Upper lobe of left lung (tissue), 6 donors: ENCODE measurements at regions not wholly inside any gene's neighbourhood (a gene's known extent, or its start where the extent isn't known, plus 50 kb on each side); places are given as distances from the start of the nearest gene placed in this dataset.

Experiments
- ATAC-seq, 2 donors: fragments of 200-7000 bp; cut with Tn5 transposase; one replicate each; pipeline ENCODE4 v1.9.1; 2022; ENCODE audit warnings: mild to moderate bottlenecking in 2 of 2, moderate library complexity in 2 of 2; ENCODE audit not compliant: low FRiP score in 2 of 2
- DNase-seq, 2 donors: peaks; one replicate each; pipeline ENCODE4 v3.0.0-alpha.2; 2019 to 2020
- H3K27ac ChIP-seq, 4 donors: fragments of 200-600 bp; sonication (generic); one replicate each; pipeline ENCODE4 v1.5.1; 2016 to 2019
- H3K27me3 ChIP-seq, 4 donors: fragments of 200-600 bp; sonication (generic); one replicate each; pipeline ENCODE4 v1.5.1; 2017 to 2019
- H3K36me3 ChIP-seq, 4 donors: fragments of 200-600 bp; sonication (generic); one replicate each; pipeline ENCODE4 v1.5.1; 2016 to 2019
- H3K4me1 ChIP-seq, 4 donors: fragments of 200-600 bp; sonication (generic); one replicate each; pipeline ENCODE4 v1.5.1; 2018 to 2019
- H3K4me3 ChIP-seq, 4 donors: fragments of 200-600 bp; sonication (generic); one replicate each; pipeline ENCODE4 v1.5.1; 2017 to 2019; ENCODE audit warnings: mild to moderate bottlenecking in 2 of 4, moderate library complexity in 1 of 4
- H3K9me3 ChIP-seq, 4 donors: fragments of 200-600 bp; sonication (generic); one replicate each; pipeline ENCODE4 v1.5.1; 2018 to 2019
- CTCF ChIP-seq, 6 experiments: fragments of 450-650 bp in 4 of 6; fragments of 200-600 bp in 2 of 6; sonication (generic) in 2 of 6; IDR thresholded peaks; one replicate each; pipeline ENCODE4 v1.5.1; 2016 to 2019; ENCODE audit warnings: antibody characterized with exemption in 6 of 6
- EP300 ChIP-seq, 4 donors: sonication (generic); formaldehyde crosslinking; IDR thresholded peaks; one replicate each; pipeline ENCODE4 v1.5.1; 2017; ENCODE audit warnings: antibody characterized with exemption in 4 of 4, control low read depth in 2 of 4
- POLR2A ChIP-seq, 4 donors: fragments of 450-650 bp; IDR thresholded peaks; one replicate each; pipeline ENCODE4 v1.5.1; 2016 to 2017; ENCODE audit warnings: antibody characterized with exemption in 4 of 4, mild to moderate bottlenecking in 2 of 4
- POLR2AphosphoS5 ChIP-seq, 2 donors: sonication (generic); formaldehyde crosslinking; IDR thresholded peaks; one replicate each; pipeline ENCODE4 v1.5.1; 2017; ENCODE audit warnings: antibody characterized with exemption in 2 of 2
- WGBS, 2 donors: methylation state at CpG; one replicate each; pipeline ENCODE4 v1.1.5; 2017 to 2018; 5-methylcytosine and 5-hydroxymethylcytosine counted together
- donor health status: DM: no; HTN: no; CAD: no; lungs with moderate emphysema.
- donor health status: DM: no; HTN: yes; CAD: no; lungs with severe emphysema.

GRCh38 chr10:8462565-8462964, 408.1 kb downstream of the GATA3 start:
- no peak overlapping the region for H3K4me3 ChIP-seq
- TF ChIP-seq CTCF (IDR thresholded peaks at IDR 0.05) (no peak), POLR2AphosphoS5 (IDR thresholded peaks at IDR 0.05) (no peak), EP300 (IDR thresholded peaks at IDR 0.05) (no peak), POLR2A (IDR thresholded peaks at IDR 0.05) (no peak)
- 79 to 83% methylated on average over 3 of the region's 3 CpGs for WGBS, 2 donors
- no peaks in the 10 kb centered on the region for H3K4me1 ChIP-seq
- no peaks in the 10 kb centered on the region for H3K36me3 ChIP-seq
- DNase-seq (no peak), ATAC-seq (no peak)
- H3K9me3 ChIP-seq, result peaks cover 0 to 3% (median 0%) of the 10 kb centered on the region in 4 donors
- no peak overlapping the region for H3K27ac ChIP-seq
- no peaks in the 10 kb centered on the region for H3K27me3 ChIP-seq

- H3K27me3 ChIP-seq, result no peaks in the 10 kb centered on the region
- WGBS, 2 donors, result 90 to 91% methylated on average over 4 of the region's 4 CpGs
- H3K9me3 ChIP-seq, result no peaks in the 10 kb centered on the region
- H3K27ac ChIP-seq, result no peak overlapping the region
- TF ChIP-seq POLR2AphosphoS5 (IDR thresholded peaks at IDR 0.05), result no peak
- no peak for TF ChIP-seq EP300 (IDR thresholded peaks at IDR 0.05)
- TF ChIP-seq CTCF (IDR thresholded peaks at IDR 0.05), result no peak
- no peak for TF ChIP-seq POLR2A (IDR thresholded peaks at IDR 0.05)
- ATAC-seq, result no peak
- H3K4me1 ChIP-seq, result no peaks in the 10 kb centered on the region
- H3K4me3 ChIP-seq, result no peak overlapping the region
- no peaks in the 10 kb centered on the region for H3K36me3 ChIP-seq
- DNase-seq, result no peak
These were observed 409.4 kb downstream of the GATA3 start for GRCh38 chr10:8463853-8464252.

GRCh38 chr10:8468477-8468876, 414.0 kb downstream of the GATA3 start:
- TF ChIP-seq EP300 (IDR thresholded peaks at IDR 0.05), result no peak
- TF ChIP-seq POLR2AphosphoS5 (IDR thresholded peaks at IDR 0.05), result no peak
- TF ChIP-seq CTCF (IDR thresholded peaks at IDR 0.05), result no peak
- no peak for TF ChIP-seq POLR2A (IDR thresholded peaks at IDR 0.05)
- Histone ChIP-seq H3K27me3 (no peaks in the 10 kb centered on the region), H3K4me3 (no peak overlapping the region), H3K27ac (no peak overlapping the region), H3K4me1 (no peaks in the 10 kb centered on the region), H3K36me3 (no peaks in the 10 kb centered on the region), H3K9me3 (no peaks in the 10 kb centered on the region)
- WGBS, 2 donors, result 94% methylated on average over 3 of the region's 3 CpGs
- DNase-seq (no peak), ATAC-seq (peak in 1 of 2 donors; percentile 59)

GRCh38 chr10:8473205-8473604, 418.7 kb downstream of the GATA3 start:
- no peak overlapping the region for H3K4me3 ChIP-seq
- H3K9me3 ChIP-seq, result peaks cover 0 to 10% (median 2%) of the 10 kb centered on the region in 4 donors
- 56 to 58% methylated on average over 2 of the region's 2 CpGs for WGBS, 2 donors
- no peak for DNase-seq
- no peak overlapping the region for H3K27ac ChIP-seq
- no peak for TF ChIP-seq POLR2AphosphoS5 (IDR thresholded peaks at IDR 0.05)
- TF ChIP-seq CTCF (IDR thresholded peaks at IDR 0.05), result no peak
- TF ChIP-seq POLR2A (IDR thresholded peaks at IDR 0.05), result no peak
- TF ChIP-seq EP300 (IDR thresholded peaks at IDR 0.05), result no peak
- H3K36me3 ChIP-seq, result no peaks in the 10 kb centered on the region
- no peaks in the 10 kb centered on the region for H3K4me1 ChIP-seq
- ATAC-seq, result no peak
- no peaks in the 10 kb centered on the region for H3K27me3 ChIP-seq

- H3K4me1 ChIP-seq, result no peaks in the 10 kb centered on the region
- 74 to 100% methylated on average over 1 of the region's 1 CpG for whole genome bisulfite sequencing, 2 donors
- DNase-seq (no peak), ATAC-seq (no peak)
- no peak for TF ChIP-seq POLR2A (IDR thresholded peaks at IDR 0.05)
- no peak for TF ChIP-seq POLR2AphosphoS5 (IDR thresholded peaks at IDR 0.05)
- no peak for TF ChIP-seq EP300 (IDR thresholded peaks at IDR 0.05)
- no peak for TF ChIP-seq CTCF (IDR thresholded peaks at IDR 0.05)
- peaks cover 0 to 10% (median 2%) of the 10 kb centered on the region in 4 donors for H3K9me3 ChIP-seq
- no peak overlapping the region for H3K27ac ChIP-seq
- no peaks in the 10 kb centered on the region for H3K27me3 ChIP-seq
- H3K4me3 ChIP-seq, result no peak overlapping the region
- H3K36me3 ChIP-seq, result no peaks in the 10 kb centered on the region
These were observed 422.8 kb downstream of the GATA3 start for GRCh38 chr10:8477300-8477699.
